HCT116 (cell line): ENCODE measurements at regions not wholly inside any gene's neighbourhood (a gene's known extent, or its start where the extent isn't known, plus 50 kb on each side); places are given as distances from the start of the nearest gene placed in this dataset.

Source experiments
- ATAC-seq: fragments of 200-7000 bp; cut with Tn5 transposase; 2 replicates; pipeline ENCODE4 v1.9.1; 2020; ENCODE audit warnings: mild to moderate bottlenecking, moderate library complexity
- BruUV-seq: library from RNA; stranded (reverse); fragments of 400-500 nt; replicated peaks from 2 replicates; lab custom pipeline; 2021; lab: Mats Ljungman, UMichigan
- CTCF ChIA-PET: fragments of 300-600 bp; sonication (Branson Sonifier 250); formaldehyde crosslinking; loops from one replicate; lab custom pipeline; 2021; ENCODE audit warnings: antibody characterized with exemption; lab: Charles Lee
- POLR2A ChIA-PET: fragments of 300-600, 350-600 bp; sonication (Branson Sonifier 250); formaldehyde crosslinking; loops from one replicate; lab custom pipeline; 2021; ENCODE audit warnings: antibody characterized with exemption; lab: Charles Lee
- RAD21 ChIA-PET, 2 experiments: fragments of 300-600 bp; sonication (Branson Sonifier 250); formaldehyde crosslinking; loops; one replicate each; lab custom pipeline; 2023; ENCODE audit warnings: low total read pairs in 2 of 2; ENCODE audit not compliant: uncharacterized antibody in 2 of 2, unreplicated experiment in 2 of 2, low non-redundant PET in 1 of 2; lab: Charles Lee
- DNase-seq: peaks from one replicate; pipeline ENCODE4 v3.0.0-alpha.2; 2010; ENCODE audit warnings: low read depth, low spot score
- H2AFZ ChIP-seq: fragments of 200-600 bp; shearing (Covaris generic), sonication (generic); 2 replicates; pipeline ENCODE4 v1.6.1; 2017; ENCODE audit warnings: low read depth, mixed run types, mixed read lengths, antibody characterized with exemption, low read length; ENCODE audit not compliant: poor library complexity, severe bottlenecking
- H3K27ac ChIP-seq: 2 replicates; pipeline ENCODE4 v1.5.1; 2012; ENCODE audit warnings: low read depth, low read length
- H3K27me3 ChIP-seq: fragments of 200-600 bp; sonication (generic); 2 replicates; pipeline ENCODE4 v1.6.1; 2016; ENCODE audit warnings: mixed run types, low read length, mixed read lengths; ENCODE audit not compliant: insufficient read depth
- H3K36me3 ChIP-seq, 2 experiments: fragments of 200-500 bp in 1 of 2; fragments of 200-600 bp in 1 of 2; sonication (Bioruptor generic) in 1 of 2; sonication (generic) in 1 of 2; 2 replicates each; pipeline versions ENCODE4 v1.5.1 to v1.6.1; 2014 to 2016; ENCODE audit warnings: low read length in 2 of 2, inconsistent platforms in 1 of 2, mixed read lengths in 1 of 2, mixed run types in 1 of 2; ENCODE audit not compliant: insufficient read depth in 2 of 2, control insufficient read depth in 1 of 2
- H3K4me1 ChIP-seq, 2 experiments: fragments of 200-600 bp in 1 of 2; sonication (generic) in 1 of 2; 2 replicates each; pipeline versions ENCODE4 v1.5.1 to v1.6.1; 2012 to 2017; ENCODE audit warnings: low read length in 2 of 2, inconsistent platforms in 1 of 2, mild to moderate bottlenecking in 1 of 2, mixed read lengths in 1 of 2, mixed run types in 1 of 2, moderate library complexity in 1 of 2; ENCODE audit not compliant: insufficient read depth in 2 of 2, control insufficient read depth in 1 of 2
- H3K4me2 ChIP-seq: fragments of 200-600 bp; sonication (generic); 2 replicates; pipeline ENCODE4 v1.6.1; 2017; ENCODE audit warnings: mixed run types, low read length, mixed read lengths
- H3K4me3 ChIP-seq, 2 experiments: fragments of 200-600 bp in 1 of 2; sonication (generic) in 1 of 2; replicated peaks in 1 of 2; 2 replicates each; pipeline ENCODE4 v1.5.1; 2011 to 2016; ENCODE audit warnings: low read length in 2 of 2, control low read depth in 1 of 2, low read depth in 1 of 2, mild to moderate bottlenecking in 1 of 2, mixed read lengths in 1 of 2, mixed run types in 1 of 2
- H3K79me2 ChIP-seq: fragments of 200-600 bp; sonication (generic); 2 replicates; pipeline ENCODE4 v1.6.1; 2017; ENCODE audit warnings: mild to moderate bottlenecking, mixed run types, low read length, moderate library complexity, mixed read lengths; ENCODE audit not compliant: insufficient read depth
- H3K9ac ChIP-seq: fragments of 200-600 bp; sonication (generic); 2 replicates; pipeline ENCODE4 v1.6.1; 2016; ENCODE audit warnings: low read length, mixed read lengths
- H3K9me2 ChIP-seq: fragments of 200-600 bp; sonication (generic), shearing (Covaris generic); 2 replicates; pipeline ENCODE4 v1.6.1; 2017; ENCODE audit warnings: mixed run types, mild to moderate bottlenecking, moderate library complexity; ENCODE audit not compliant: insufficient read depth
- H3K9me3 ChIP-seq, 2 experiments: fragments of 200-500 bp in 1 of 2; fragments of 200-600 bp in 1 of 2; sonication (Bioruptor generic) in 1 of 2; sonication (generic) in 1 of 2; 2 replicates each; pipeline ENCODE4 v1.6.1; 2014 to 2017; ENCODE audit warnings: low read length in 2 of 2, mixed read lengths in 2 of 2, inconsistent platforms in 1 of 2, low read depth in 1 of 2, mild to moderate bottlenecking in 1 of 2, mixed run types in 1 of 2, moderate library complexity in 1 of 2; ENCODE audit not compliant: control insufficient read depth in 1 of 2, insufficient read depth in 1 of 2
- H4K20me1 ChIP-seq: fragments of 200-600 bp; sonication (generic), shearing (Covaris generic); 2 replicates; pipeline ENCODE4 v1.6.1; 2017; ENCODE audit warnings: mixed run types, mild to moderate bottlenecking, moderate library complexity; ENCODE audit not compliant: insufficient read depth
- CBX3 ChIP-seq: IDR thresholded peaks from 2 replicates; pipeline ENCODE4 v1.6.1; 2012; ENCODE audit warnings: low read depth
- CEBPB ChIP-seq: IDR thresholded peaks from 2 replicates; pipeline ENCODE4 v1.6.1; 2012; ENCODE audit warnings: low read depth
- EGR1 ChIP-seq: IDR thresholded peaks from 2 replicates; pipeline ENCODE4 v1.6.1; 2012; ENCODE audit warnings: low read depth
- EZH2 ChIP-seq: fragments of 200-600 bp; sonication (generic); IDR thresholded peaks from 2 replicates; pipeline ENCODE4 v1.6.1; 2017; ENCODE audit warnings: antibody characterized with exemption, mixed run types
- EZH2phosphoT487 ChIP-seq: fragments of 200-600 bp; IDR thresholded peaks from 2 replicates; pipeline ENCODE4 v1.6.1; 2018; ENCODE audit warnings: antibody characterized with exemption, borderline replicate concordance
- FOSL1 ChIP-seq: IDR thresholded peaks from 2 replicates; pipeline ENCODE4 v1.6.1; 2012; ENCODE audit warnings: low read depth
- JUND ChIP-seq: IDR thresholded peaks from 2 replicates; pipeline ENCODE4 v1.6.1; 2012
- POLR2A ChIP-seq: IDR thresholded peaks from 2 replicates; pipeline ENCODE4 v1.7.0; 2011; ENCODE audit warnings: borderline replicate concordance; ENCODE audit not compliant: insufficient read depth, insufficient read length; ENCODE audit errors: extremely low read depth
- POLR2AphosphoS5 ChIP-seq: IDR thresholded peaks from 2 replicates; pipeline ENCODE4 v1.6.1; 2011; ENCODE audit warnings: mild to moderate bottlenecking, low read depth, low read length, moderate library complexity
- SIN3A ChIP-seq: IDR thresholded peaks from 2 replicates; pipeline ENCODE4 v1.6.1; 2012; ENCODE audit warnings: low read depth
- SP1 ChIP-seq: IDR thresholded peaks from 2 replicates; pipeline ENCODE4 v1.6.1; 2012; ENCODE audit warnings: low read depth
- YY1 ChIP-seq: IDR thresholded peaks from 2 replicates; pipeline ENCODE4 v1.6.1; 2011; ENCODE audit warnings: low read length, low read depth, moderate library complexity, mild to moderate bottlenecking; ENCODE audit not compliant: insufficient replicate concordance; ENCODE audit errors: extremely low read depth
- ZBTB33 ChIP-seq: IDR thresholded peaks from 2 replicates; pipeline ENCODE4 v1.6.1; 2011; ENCODE audit warnings: mild to moderate bottlenecking, low read length, moderate library complexity; ENCODE audit not compliant: insufficient replicate concordance; ENCODE audit errors: extremely low read depth
- ZFX ChIP-seq: fragments of 450-650 bp; IDR thresholded peaks from 2 replicates; pipeline ENCODE4 v1.6.1; 2017
- ZNF274 ChIP-seq: fragments of 200-500 bp; sonication (Bioruptor generic); IDR thresholded peaks from 2 replicates; pipeline ENCODE4 v1.6.1; 2014; ENCODE audit warnings: mild to moderate bottlenecking, low read depth, low read length, inconsistent platforms
- intact Hi-C: fragments of 100-400 bp; cut with micrococcal nuclease; formaldehyde crosslinking; loops from 2 replicates; pipeline ENCODE4 v1.10.0; 2022
- TF ChIP-seq, protein P1 (sequence below), 3 experiments: fragments of 200-600 bp in 1 of 3; sonication (generic) in 1 of 3; IDR thresholded peaks in 2 of 3; conservative IDR thresholded peaks in 1 of 3; 2 replicates each; pipeline ENCODE4 v1.5.1; 2012 to 2017; ENCODE audit warnings: low read depth in 2 of 3, low read length in 2 of 3, antibody characterized with exemption in 1 of 3, borderline replicate concordance in 1 of 3, control low read depth in 1 of 3, mild to moderate bottlenecking in 1 of 3, mixed read lengths in 1 of 3, mixed run types in 1 of 3, moderate library complexity in 1 of 3; ENCODE audit not compliant: insufficient read depth in 1 of 3
- TF ChIP-seq, protein P2 (sequence below): IDR thresholded peaks from 2 replicates; pipeline ENCODE4 v1.6.1; 2012; ENCODE audit warnings: low read depth
- TF ChIP-seq, protein P3 (sequence below): IDR thresholded peaks from 2 replicates; pipeline ENCODE4 v1.6.1; 2012
- TF ChIP-seq, protein P4 (sequence below): IDR thresholded peaks from 2 replicates; pipeline ENCODE4 v1.6.1; 2012

- no peak for TF ChIP-seq FOSL1
- TF ChIP-seq, protein P1, sequence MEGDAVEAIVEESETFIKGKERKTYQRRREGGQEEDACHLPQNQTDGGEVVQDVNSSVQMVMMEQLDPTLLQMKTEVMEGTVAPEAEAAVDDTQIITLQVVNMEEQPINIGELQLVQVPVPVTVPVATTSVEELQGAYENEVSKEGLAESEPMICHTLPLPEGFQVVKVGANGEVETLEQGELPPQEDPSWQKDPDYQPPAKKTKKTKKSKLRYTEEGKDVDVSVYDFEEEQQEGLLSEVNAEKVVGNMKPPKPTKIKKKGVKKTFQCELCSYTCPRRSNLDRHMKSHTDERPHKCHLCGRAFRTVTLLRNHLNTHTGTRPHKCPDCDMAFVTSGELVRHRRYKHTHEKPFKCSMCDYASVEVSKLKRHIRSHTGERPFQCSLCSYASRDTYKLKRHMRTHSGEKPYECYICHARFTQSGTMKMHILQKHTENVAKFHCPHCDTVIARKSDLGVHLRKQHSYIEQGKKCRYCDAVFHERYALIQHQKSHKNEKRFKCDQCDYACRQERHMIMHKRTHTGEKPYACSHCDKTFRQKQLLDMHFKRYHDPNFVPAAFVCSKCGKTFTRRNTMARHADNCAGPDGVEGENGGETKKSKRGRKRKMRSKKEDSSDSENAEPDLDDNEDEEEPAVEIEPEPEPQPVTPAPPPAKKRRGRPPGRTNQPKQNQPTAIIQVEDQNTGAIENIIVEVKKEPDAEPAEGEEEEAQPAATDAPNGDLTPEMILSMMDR (IDR thresholded peaks at IDR 0.05 in 2 of 3, conservative IDR thresholded peaks at IDR 0.05 in 1 of 3; ENCODE audit: borderline replicate concordance in 1 of 3, insufficient read depth in 1 of 3, low read depth in 2 of 3, low read length in 2 of 3), result no peak
- no peak for TF ChIP-seq ZBTB33
- no peak for TF ChIP-seq POLR2AphosphoS5
- TF ChIP-seq ZFX, result no peak
- no peak for TF ChIP-seq CBX3
- TF ChIP-seq EZH2phosphoT487, result no peak
- TF ChIP-seq, protein P2, sequence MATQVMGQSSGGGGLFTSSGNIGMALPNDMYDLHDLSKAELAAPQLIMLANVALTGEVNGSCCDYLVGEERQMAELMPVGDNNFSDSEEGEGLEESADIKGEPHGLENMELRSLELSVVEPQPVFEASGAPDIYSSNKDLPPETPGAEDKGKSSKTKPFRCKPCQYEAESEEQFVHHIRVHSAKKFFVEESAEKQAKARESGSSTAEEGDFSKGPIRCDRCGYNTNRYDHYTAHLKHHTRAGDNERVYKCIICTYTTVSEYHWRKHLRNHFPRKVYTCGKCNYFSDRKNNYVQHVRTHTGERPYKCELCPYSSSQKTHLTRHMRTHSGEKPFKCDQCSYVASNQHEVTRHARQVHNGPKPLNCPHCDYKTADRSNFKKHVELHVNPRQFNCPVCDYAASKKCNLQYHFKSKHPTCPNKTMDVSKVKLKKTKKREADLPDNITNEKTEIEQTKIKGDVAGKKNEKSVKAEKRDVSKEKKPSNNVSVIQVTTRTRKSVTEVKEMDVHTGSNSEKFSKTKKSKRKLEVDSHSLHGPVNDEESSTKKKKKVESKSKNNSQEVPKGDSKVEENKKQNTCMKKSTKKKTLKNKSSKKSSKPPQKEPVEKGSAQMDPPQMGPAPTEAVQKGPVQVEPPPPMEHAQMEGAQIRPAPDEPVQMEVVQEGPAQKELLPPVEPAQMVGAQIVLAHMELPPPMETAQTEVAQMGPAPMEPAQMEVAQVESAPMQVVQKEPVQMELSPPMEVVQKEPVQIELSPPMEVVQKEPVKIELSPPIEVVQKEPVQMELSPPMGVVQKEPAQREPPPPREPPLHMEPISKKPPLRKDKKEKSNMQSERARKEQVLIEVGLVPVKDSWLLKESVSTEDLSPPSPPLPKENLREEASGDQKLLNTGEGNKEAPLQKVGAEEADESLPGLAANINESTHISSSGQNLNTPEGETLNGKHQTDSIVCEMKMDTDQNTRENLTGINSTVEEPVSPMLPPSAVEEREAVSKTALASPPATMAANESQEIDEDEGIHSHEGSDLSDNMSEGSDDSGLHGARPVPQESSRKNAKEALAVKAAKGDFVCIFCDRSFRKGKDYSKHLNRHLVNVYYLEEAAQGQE, result no peak
- TF ChIP-seq SIN3A, result no peak
- TF ChIP-seq JUND, result no peak
- no peak for TF ChIP-seq EZH2
- no peak for TF ChIP-seq YY1
- no peak for TF ChIP-seq ZNF274
- TF ChIP-seq POLR2A, result no peak
- TF ChIP-seq, protein P3, sequence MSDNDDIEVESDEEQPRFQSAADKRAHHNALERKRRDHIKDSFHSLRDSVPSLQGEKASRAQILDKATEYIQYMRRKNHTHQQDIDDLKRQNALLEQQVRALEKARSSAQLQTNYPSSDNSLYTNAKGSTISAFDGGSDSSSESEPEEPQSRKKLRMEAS, result no peak
- TF ChIP-seq, protein P4, sequence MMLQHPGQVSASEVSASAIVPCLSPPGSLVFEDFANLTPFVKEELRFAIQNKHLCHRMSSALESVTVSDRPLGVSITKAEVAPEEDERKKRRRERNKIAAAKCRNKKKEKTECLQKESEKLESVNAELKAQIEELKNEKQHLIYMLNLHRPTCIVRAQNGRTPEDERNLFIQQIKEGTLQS, result no peak
- TF ChIP-seq SP1, result no peak
- TF ChIP-seq CEBPB, result no peak
- no peak for TF ChIP-seq EGR1
- no TSS peak for BruUV-seq
- Histone ChIP-seq H3K4me3 (no peak overlapping the region), H3K36me3 (no peaks in the 10 kb centered on the region), H2AFZ (no peak overlapping the region), H3K4me1 (no peaks in the 10 kb centered on the region), H3K4me2 (no peak overlapping the region), H3K27ac (no peak overlapping the region), H3K9me2 (no peaks in the 10 kb centered on the region), H3K9ac (no peak overlapping the region), H4K20me1 (no peaks in the 10 kb centered on the region), H3K9me3 (no peaks in the 10 kb centered on the region), H3K27me3 (no peaks in the 10 kb centered on the region; the same call in 1 of the 2 replicates), H3K79me2 (no peaks in the 10 kb centered on the region)
- DNase-seq (no peak), ATAC-seq (no peak)
- CTCF ChIA-PET, result no interaction called here
- intact Hi-C loops, result no loop called here
- POLR2A ChIA-PET, result no interaction called here
- RAD21 ChIA-PET, result no interaction called here
Observed at GRCh38 chr3:137330246-137330645, 372.5 kb downstream of the IL20RB start.
